Spleen (tissue), 7 donors: ENCODE measurements at regions not wholly inside any gene's neighbourhood (a gene's known extent, or its start where the extent isn't known, plus 50 kb on each side); places are given as distances from the start of the nearest gene placed in this dataset.

Experiments used
- CTCF ChIP-seq, 11 experiments: fragments of 200-600 bp in 7 of 11; fragments of 450-650 bp in 4 of 11; sonication (generic) in 4 of 11; IDR thresholded peaks in 8 of 11; conservative IDR thresholded peaks in 3 of 11; 1 replicate in 7 of 11; 2 replicates in 4 of 11; pipeline versions ENCODE4 v1.4.0 to v1.8.0; 2016 to 2021; ENCODE audit warnings: antibody characterized with exemption in 11 of 11, inconsistent platforms in 4 of 11, mild to moderate bottlenecking in 1 of 11
- POLR2AphosphoS5 ChIP-seq, 3 donors: sonication (generic); formaldehyde crosslinking; IDR thresholded peaks; one replicate each; pipeline ENCODE4 v1.5.1; 2017; ENCODE audit warnings: antibody characterized with exemption in 3 of 3
- donor health status: DM: no; HTN: no; CAD: no; lungs with moderate emphysema.
- donor health status: DM: no; HTN: no; CAD: no.
- donor health status: DM: no; HTN: no; CAD: no.

- TF ChIP-seq CTCF (IDR thresholded peaks at IDR 0.05 in 8 of 11, conservative IDR thresholded peaks at IDR 0.05 in 3 of 11) = no peak
- TF ChIP-seq POLR2AphosphoS5 (IDR thresholded peaks at IDR 0.05) = no peak
Measured at GRCh38 chr14:29352706-29353080, 575.0 kb downstream of the PRKD1 start.
